RPMI8226 (cell line): ENCODE measurements at regions not wholly inside any gene's neighbourhood (a gene's known extent, or its start where the extent isn't known, plus 50 kb on each side); places are given as distances from the start of the nearest gene placed in this dataset.

ENCODE experiments used
- DNase-seq: peaks from one replicate; pipeline ENCODE4 v3.0.0-alpha.2; 2015

DNA sequence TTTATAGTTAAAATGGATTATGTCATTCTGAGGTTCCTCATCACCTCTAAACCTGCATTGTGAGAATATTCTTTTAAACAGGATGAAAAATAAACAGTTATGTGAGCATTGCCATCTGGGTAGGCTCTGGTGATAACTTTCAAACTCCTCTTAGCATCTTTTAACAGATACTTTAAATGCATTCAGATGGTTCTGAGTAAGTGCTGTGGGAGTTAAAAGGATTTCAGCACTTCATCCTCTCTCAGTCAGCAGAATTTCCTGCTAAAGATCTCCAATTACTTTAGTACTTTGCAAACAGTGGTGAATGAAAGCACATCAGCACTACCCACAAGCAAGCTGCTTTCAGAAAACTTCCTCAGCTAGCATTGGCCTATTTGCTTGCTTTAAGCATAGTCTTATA, 59.3 kb upstream of the TMTC1 start:
- no peak for DNase-seq

DNA sequence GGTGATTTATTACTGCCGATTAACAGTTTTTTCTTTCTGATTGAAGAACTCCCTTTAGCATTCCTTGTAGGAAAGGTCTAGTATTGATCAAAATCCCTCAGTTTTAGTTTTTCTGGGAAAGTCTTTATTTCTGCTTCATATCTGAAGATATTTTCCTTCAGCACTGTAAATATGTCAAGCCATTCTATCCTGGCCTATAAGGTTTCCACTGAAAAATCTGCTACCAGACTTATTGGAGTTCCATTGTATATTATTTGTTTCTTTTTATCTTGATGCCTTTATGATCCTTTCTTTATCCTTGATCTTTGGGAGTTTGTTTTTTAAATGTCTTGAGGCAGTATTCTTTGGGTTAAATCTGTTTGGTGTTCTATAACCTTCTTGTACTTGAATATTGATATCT, 55.0 kb upstream of the TMTC1 start:
- no peak for DNase-seq
